AG10803 (cell line): ENCODE measurements at regions not wholly inside any gene's neighbourhood (a gene's known extent, or its start where the extent isn't known, plus 50 kb on each side); places are given as distances from the start of the nearest gene placed in this dataset.

Experiments
- DNase-seq: peaks from one replicate; pipeline ENCODE4 v3.0.0; 2010; ENCODE audit warnings: low read depth
- H3K4me3 ChIP-seq: 2 replicates; pipeline ENCODE4 v1.5.1; 2011; ENCODE audit warnings: mild to moderate bottlenecking, low read length, control low read depth
- CTCF ChIP-seq: conservative IDR thresholded peaks from 2 replicates; pipeline ENCODE4 v1.5.1; 2011; ENCODE audit warnings: mild to moderate bottlenecking, low read length, control low read depth, inconsistent platforms

DNA sequence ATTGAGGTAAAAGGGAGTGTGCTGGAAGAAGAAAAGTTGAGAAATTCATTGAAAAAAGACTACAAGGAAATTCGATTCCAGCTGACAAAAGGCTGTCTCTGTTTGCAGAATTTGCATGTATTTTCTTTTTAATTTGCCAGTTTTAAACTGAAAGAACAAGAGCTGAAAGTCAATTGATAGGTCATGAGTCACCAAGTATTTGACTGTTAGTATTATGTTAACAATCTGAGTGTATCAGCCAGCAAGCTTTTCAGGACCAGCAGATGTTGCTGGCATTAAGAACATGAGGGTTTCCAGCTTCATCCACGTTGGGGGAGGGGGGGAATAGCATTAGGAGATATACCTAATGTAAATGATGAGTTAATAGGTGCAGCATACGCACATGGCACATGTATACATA, 726.7 kb downstream of the METTL15 start:
- DNase-seq = peak; percentile 85
- TF ChIP-seq CTCF = no peak

GRCh38 chr11:28833670-28834069, 725.5 kb downstream of the METTL15 start:
- no peak for TF ChIP-seq CTCF
- peak; percentile 96 for DNase-seq
- no peak overlapping the region for H3K4me3 ChIP-seq

More for the DNA sequence above, 726.7 kb downstream of the METTL15 start:
- H3K4me3 ChIP-seq = no peak overlapping the region

DNA sequence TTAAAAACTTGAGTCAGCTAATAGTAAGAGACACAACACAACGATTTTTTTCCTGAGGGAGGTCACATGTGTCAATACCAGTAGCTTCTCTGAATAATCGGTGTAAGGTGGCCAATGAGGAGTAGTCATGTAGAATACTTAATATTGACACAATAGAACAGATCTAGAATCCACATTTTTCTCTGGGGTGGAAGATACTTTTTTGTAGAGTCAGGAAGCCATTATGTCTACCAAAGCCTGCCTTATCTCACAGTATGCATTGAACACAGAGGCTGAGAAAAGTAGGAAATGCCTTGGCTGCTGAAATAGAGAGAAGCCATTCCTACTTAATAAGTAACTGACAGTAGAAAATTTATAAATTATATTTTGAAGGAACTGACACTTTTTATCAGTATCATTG, 725.0 kb downstream of the METTL15 start:
- H3K4me3 ChIP-seq = no peak overlapping the region
- no peak for DNase-seq
- TF ChIP-seq CTCF = no peak

DNA sequence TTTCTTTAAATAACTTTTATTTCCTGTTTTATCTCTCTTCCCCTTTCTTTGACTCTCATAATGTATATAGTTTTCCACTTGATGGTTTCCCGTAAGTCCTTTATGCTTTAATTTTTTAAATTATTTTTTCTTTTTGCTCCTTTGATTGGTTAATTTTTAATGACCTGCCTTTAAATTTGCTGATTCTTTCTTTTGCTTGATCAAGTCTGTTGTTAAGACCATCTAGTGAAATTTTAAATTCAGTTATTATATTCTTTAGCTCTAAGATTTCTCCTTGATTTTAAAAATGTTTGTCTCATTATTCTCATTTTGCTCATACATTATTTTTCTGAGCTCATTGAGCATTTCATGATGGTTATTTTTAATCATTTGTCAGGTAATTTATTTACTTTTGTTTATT, 718.6 kb downstream of the METTL15 start:
- DNase-seq = no peak
- no peak for TF ChIP-seq CTCF
- no peak overlapping the region for H3K4me3 ChIP-seq

DNA sequence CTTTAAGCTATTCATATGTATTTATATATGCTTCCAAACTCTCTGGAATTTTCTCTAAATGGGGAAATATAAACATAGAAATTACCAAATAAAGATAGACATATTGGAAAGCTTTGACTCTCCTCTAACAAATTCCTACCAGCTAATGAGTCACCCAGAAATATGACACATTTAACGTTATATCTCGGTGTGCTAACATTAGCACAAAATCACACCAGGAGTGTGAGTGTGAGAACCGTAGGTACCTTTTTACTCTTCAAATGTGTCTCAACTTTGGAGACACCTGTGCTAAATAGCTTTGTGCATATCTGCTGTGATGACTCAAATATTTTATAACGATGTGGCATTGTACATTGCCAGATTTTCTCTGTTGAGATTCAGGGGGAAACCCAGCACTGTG, 714.4 kb downstream of the METTL15 start:
- no peak for DNase-seq
- H3K4me3 ChIP-seq = no peak overlapping the region
- TF ChIP-seq CTCF = no peak

DNA sequence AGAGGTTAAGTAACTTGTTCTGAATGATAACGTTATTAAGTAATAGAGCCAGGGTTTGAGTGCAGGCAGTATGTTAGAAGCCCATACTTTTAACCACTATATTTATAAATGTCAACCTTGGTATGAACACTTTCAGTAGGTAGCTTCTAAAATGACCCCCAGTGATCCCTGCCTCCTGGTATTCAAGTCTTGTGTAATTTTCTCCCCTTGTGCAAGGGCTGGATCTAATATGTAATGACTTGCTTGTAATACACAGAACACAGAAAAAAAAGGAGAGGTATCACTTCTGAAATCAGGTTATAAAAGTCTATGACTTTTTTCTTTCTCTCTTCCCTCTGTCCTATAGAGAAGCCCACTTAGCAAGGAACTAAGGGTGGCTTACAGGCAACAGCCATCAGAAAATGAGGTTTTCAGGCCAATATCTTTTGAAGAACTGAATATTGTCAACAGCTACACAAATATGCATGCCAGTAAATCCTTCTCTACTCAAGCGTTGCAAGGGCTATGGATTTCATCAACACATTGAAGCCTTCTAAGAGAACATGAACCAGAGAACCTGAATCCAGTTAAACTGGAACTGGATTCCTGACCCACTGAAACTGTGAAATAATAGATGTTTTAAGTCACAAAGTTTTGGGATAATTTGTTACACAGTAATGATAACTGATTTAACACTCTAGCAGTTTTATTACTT, 712.3 kb downstream of the METTL15 start:
- TF ChIP-seq CTCF = no peak
- H3K4me3 ChIP-seq = no peak overlapping the region
- DNase-seq = peak; percentile 55

DNA sequence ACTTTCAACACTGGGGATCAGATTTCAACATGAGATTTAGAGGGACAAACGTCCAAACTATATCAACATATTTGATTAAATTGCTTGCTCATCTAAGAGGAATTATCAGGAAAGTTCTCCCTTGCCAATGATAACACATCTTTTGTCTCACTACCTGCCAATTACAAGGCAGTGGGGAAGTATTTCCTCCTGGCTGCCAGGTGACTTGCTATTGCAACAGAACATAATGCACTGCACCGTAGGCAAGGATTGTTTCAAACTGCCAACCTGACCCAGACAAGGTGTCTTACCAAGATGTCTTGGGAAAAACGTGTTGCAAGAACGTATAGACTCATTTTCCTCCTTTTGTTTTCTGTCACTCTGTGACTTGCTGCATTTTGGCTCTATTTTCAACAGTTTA, 711.6 kb downstream of the METTL15 start:
- DNase-seq = no peak
- no peak overlapping the region for H3K4me3 ChIP-seq
- TF ChIP-seq CTCF = no peak
